ENCODE measurements at regions not wholly inside any gene's neighbourhood (a gene's known extent, or its start where the extent isn't known, plus 50 kb on each side); places are given as distances from the start of the nearest gene placed in this dataset.

- no peak overlapping the region for H2AFZ ChIP-seq (ENCODE audit: low read length)
- H3K79me2 ChIP-seq (ENCODE audit: insufficient read depth, low read length) = no peaks in the 10 kb centered on the region
- H3K27me3 ChIP-seq (ENCODE audit: insufficient read depth, low read length, poor library complexity, severe bottlenecking) = no peaks in the 10 kb centered on the region
- H3K4me1 ChIP-seq (ENCODE audit: insufficient read depth, low read length, poor library complexity, severe bottlenecking) = peaks cover 55% of the 10 kb centered on the region
- H3K9me3 ChIP-seq (ENCODE audit: insufficient read depth, low read depth, low read length) = peaks cover 5% of the 10 kb centered on the region; the same call in 1 of the 2 replicates
- H3K36me3 ChIP-seq (ENCODE audit: insufficient read depth, low read length) = no peaks in the 10 kb centered on the region
- TF ChIP-seq EZH2phosphoT487 (IDR thresholded peaks at IDR 0.05; ENCODE audit: borderline replicate concordance) (no peak), CTCF (conservative IDR thresholded peaks at IDR 0.05; ENCODE audit: low read length) (no peak)
- H3K9ac ChIP-seq (ENCODE audit: low read depth, low read length, poor library complexity, severe bottlenecking) = no peak overlapping the region
- no peaks in the 10 kb centered on the region for H3K9me2 ChIP-seq (replicated peaks; ENCODE audit: low read depth, low read length)
- H3K4me2 ChIP-seq (ENCODE audit: low read depth, low read length, poor library complexity, severe bottlenecking) = no peak overlapping the region
- H3F3A ChIP-seq (ENCODE audit: low read depth) = no peaks in the 10 kb centered on the region
- no peak overlapping the region for H3K4me3 ChIP-seq (ENCODE audit: low read length, poor library complexity, severe bottlenecking)
- H4K20me1 ChIP-seq (ENCODE audit: insufficient read depth, low read length, poor library complexity, severe bottlenecking) = no peaks in the 10 kb centered on the region
Observed at GRCh38 chr15:54808321-54808720, 388.4 kb downstream of the RSL24D1 start.

GRCh38 chr15:54803987-54804386, 392.8 kb downstream of the RSL24D1 start:
- Histone ChIP-seq H3K79me2 (ENCODE audit: insufficient read depth, low read length) (no peaks in the 10 kb centered on the region), H3K9me2 (replicated peaks; ENCODE audit: low read depth, low read length) (no peaks in the 10 kb centered on the region), H2AFZ (ENCODE audit: low read length) (peak overlapping the region; percentile 2; the same call in 1 of the 2 replicates), H3K9me3 (ENCODE audit: insufficient read depth, low read depth, low read length) (no peaks in the 10 kb centered on the region), H3K36me3 (ENCODE audit: insufficient read depth, low read length) (no peaks in the 10 kb centered on the region), H4K20me1 (ENCODE audit: insufficient read depth, low read length, poor library complexity, severe bottlenecking) (no peaks in the 10 kb centered on the region), H3K4me3 (ENCODE audit: low read length, poor library complexity, severe bottlenecking) (peak overlapping the region; percentile 48), H3K27me3 (ENCODE audit: insufficient read depth, low read length, poor library complexity, severe bottlenecking) (no peaks in the 10 kb centered on the region), H3K4me2 (ENCODE audit: low read depth, low read length, poor library complexity, severe bottlenecking) (peak overlapping the region; percentile 57), H3F3A (ENCODE audit: low read depth) (no peaks in the 10 kb centered on the region), H3K9ac (ENCODE audit: low read depth, low read length, poor library complexity, severe bottlenecking) (no peak overlapping the region), H3K4me1 (ENCODE audit: insufficient read depth, low read length, poor library complexity, severe bottlenecking) (peaks cover 39% of the 10 kb centered on the region)
- TF ChIP-seq CTCF (conservative IDR thresholded peaks at IDR 0.05; ENCODE audit: low read length) = no peak
- no peak for TF ChIP-seq EZH2phosphoT487 (IDR thresholded peaks at IDR 0.05; ENCODE audit: borderline replicate concordance)

- Histone ChIP-seq H3K9ac (ENCODE audit: low read depth, low read length, poor library complexity, severe bottlenecking) (no peak overlapping the region), H3K4me2 (ENCODE audit: low read depth, low read length, poor library complexity, severe bottlenecking) (peak overlapping the region; percentile 57), H2AFZ (ENCODE audit: low read length) (peak overlapping the region; percentile 2; the same call in 1 of the 2 replicates)
Observed at GRCh38 chr15:54803134-54803808, 393.5 kb downstream of the RSL24D1 start.

More at GRCh38 chr15:54803134-54803808, 393.5 kb downstream of the RSL24D1 start:
- no peaks in the 10 kb centered on the region for H3K9me3 ChIP-seq (ENCODE audit: insufficient read depth, low read depth, low read length)
- no peaks in the 10 kb centered on the region for H3K36me3 ChIP-seq (ENCODE audit: insufficient read depth, low read length)
- no peaks in the 10 kb centered on the region for H3K79me2 ChIP-seq (ENCODE audit: insufficient read depth, low read length)
- H3K4me3 ChIP-seq (ENCODE audit: low read length, poor library complexity, severe bottlenecking) = peak overlapping the region; percentile 48
- H4K20me1 ChIP-seq (ENCODE audit: insufficient read depth, low read length, poor library complexity, severe bottlenecking) = no peaks in the 10 kb centered on the region
- no peaks in the 10 kb centered on the region for H3F3A ChIP-seq (ENCODE audit: low read depth)
- H3K4me1 ChIP-seq (ENCODE audit: insufficient read depth, low read length, poor library complexity, severe bottlenecking) = peaks cover 36% of the 10 kb centered on the region
- H3K9me2 ChIP-seq (replicated peaks; ENCODE audit: low read depth, low read length) = no peaks in the 10 kb centered on the region
- no peaks in the 10 kb centered on the region for H3K27me3 ChIP-seq (ENCODE audit: insufficient read depth, low read length, poor library complexity, severe bottlenecking)
- TF ChIP-seq CTCF (conservative IDR thresholded peaks at IDR 0.05; ENCODE audit: low read length) (no peak), EZH2phosphoT487 (IDR thresholded peaks at IDR 0.05; ENCODE audit: borderline replicate concordance) (no peak)

All from Loucy (cell line).